ENCODE measurements at regions not wholly inside any gene's neighbourhood (a gene's known extent, or its start where the extent isn't known, plus 50 kb on each side); places are given as distances from the start of the nearest gene placed in this dataset.

DNA sequence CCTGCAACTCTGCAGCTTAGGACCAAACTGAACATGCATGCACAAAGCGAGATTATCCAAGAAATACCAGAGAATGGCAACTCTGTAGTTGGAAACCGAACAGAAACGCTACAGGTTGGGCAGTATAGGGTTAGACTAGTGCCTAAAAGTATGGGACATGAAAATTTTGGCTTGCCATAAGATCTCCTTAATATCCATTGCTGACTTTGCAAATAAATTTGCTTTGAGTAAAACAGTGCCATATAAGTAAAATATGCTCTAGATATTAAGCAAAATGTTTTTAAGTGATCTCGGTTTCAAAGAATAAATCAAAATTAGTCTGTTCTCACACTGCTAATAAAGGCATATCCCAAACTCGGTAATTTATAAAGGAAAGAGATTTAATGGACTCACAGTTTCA lies 456.0 kb downstream of the PRDM9 start:
- TF ChIP-seq, protein P1, sequence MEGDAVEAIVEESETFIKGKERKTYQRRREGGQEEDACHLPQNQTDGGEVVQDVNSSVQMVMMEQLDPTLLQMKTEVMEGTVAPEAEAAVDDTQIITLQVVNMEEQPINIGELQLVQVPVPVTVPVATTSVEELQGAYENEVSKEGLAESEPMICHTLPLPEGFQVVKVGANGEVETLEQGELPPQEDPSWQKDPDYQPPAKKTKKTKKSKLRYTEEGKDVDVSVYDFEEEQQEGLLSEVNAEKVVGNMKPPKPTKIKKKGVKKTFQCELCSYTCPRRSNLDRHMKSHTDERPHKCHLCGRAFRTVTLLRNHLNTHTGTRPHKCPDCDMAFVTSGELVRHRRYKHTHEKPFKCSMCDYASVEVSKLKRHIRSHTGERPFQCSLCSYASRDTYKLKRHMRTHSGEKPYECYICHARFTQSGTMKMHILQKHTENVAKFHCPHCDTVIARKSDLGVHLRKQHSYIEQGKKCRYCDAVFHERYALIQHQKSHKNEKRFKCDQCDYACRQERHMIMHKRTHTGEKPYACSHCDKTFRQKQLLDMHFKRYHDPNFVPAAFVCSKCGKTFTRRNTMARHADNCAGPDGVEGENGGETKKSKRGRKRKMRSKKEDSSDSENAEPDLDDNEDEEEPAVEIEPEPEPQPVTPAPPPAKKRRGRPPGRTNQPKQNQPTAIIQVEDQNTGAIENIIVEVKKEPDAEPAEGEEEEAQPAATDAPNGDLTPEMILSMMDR (IDR thresholded peaks at IDR 0.05): no peak
- TF ChIP-seq ZFX (IDR thresholded peaks at IDR 0.05; ENCODE audit: borderline replicate concordance): no peak

Measured in 22Rv1 (cell line).